Spleen (tissue), 11 donors: ENCODE measurements at regions not wholly inside any gene's neighbourhood (a gene's known extent, or its start where the extent isn't known, plus 50 kb on each side); places are given as distances from the start of the nearest gene placed in this dataset.

Experiments used
- DNase-seq: peaks from one replicate; pipeline ENCODE4 v3.0.0-alpha.2; 2020
- H3K27ac ChIP-seq, 8 donors: fragments of 200-600 bp; sonication (generic) in 7 of 8; 1 replicate in 4 of 8; 2 replicates in 4 of 8; pipeline versions ENCODE4 v1.5.0 to v1.8.0; 2016 to 2021; ENCODE audit warnings: inconsistent platforms in 4 of 8, mild to moderate bottlenecking in 4 of 8, moderate library complexity in 1 of 8
- H3K27me3 ChIP-seq, 7 donors: fragments of 200-600 bp; sonication (generic) in 6 of 7; replicated peaks in 1 of 7; 1 replicate in 4 of 7; 2 replicates in 3 of 7; pipeline versions ENCODE4 v1.5.0 to v1.8.0; 2016 to 2021; ENCODE audit warnings: inconsistent platforms in 3 of 7, mild to moderate bottlenecking in 1 of 7
- H3K36me3 ChIP-seq, 6 donors: fragments of 200-600 bp; sonication (generic) in 5 of 6; 1 replicate in 4 of 6; 2 replicates in 2 of 6; pipeline versions ENCODE4 v1.5.0 to v1.8.0; 2016 to 2021; ENCODE audit warnings: inconsistent platforms in 2 of 6
- H3K4me1 ChIP-seq, 6 donors: fragments of 200-600 bp; sonication (generic) in 5 of 6; 1 replicate in 3 of 6; 2 replicates in 3 of 6; pipeline versions ENCODE4 v1.5.0 to v1.8.0; 2016 to 2021; ENCODE audit warnings: inconsistent platforms in 3 of 6
- H3K4me3 ChIP-seq, 8 donors: fragments of 200-600 bp; sonication (generic) in 7 of 8; 1 replicate in 4 of 8; 2 replicates in 4 of 8; pipeline versions ENCODE4 v1.5.0 to v1.8.0; 2016 to 2021; ENCODE audit warnings: inconsistent platforms in 4 of 8, mild to moderate bottlenecking in 4 of 8, moderate library complexity in 2 of 8
- H3K9me3 ChIP-seq, 8 donors: fragments of 200-600 bp; sonication (generic) in 7 of 8; 1 replicate in 4 of 8; 2 replicates in 4 of 8; pipeline versions ENCODE4 v1.5.0 to v1.8.0; 2016 to 2021; ENCODE audit warnings: inconsistent platforms in 4 of 8
- POLR2A ChIP-seq, 3 donors: fragments of 450-650 bp; IDR thresholded peaks; one replicate each; pipeline ENCODE4 v1.5.1; 2017; ENCODE audit warnings: antibody characterized with exemption in 3 of 3, mild to moderate bottlenecking in 1 of 3
- POLR2AphosphoS5 ChIP-seq, 3 donors: sonication (generic); formaldehyde crosslinking; IDR thresholded peaks; one replicate each; pipeline ENCODE4 v1.5.1; 2017; ENCODE audit warnings: antibody characterized with exemption in 3 of 3
- WGBS, 5 donors: extraction: QIAGEN DNeasy Blood & Tissue Kit in 3 of 5; methylation state at CpG; one replicate each; pipeline versions ENCODE4 v1.1.5 to v1.1.7; 2013 to 2018; 5-methylcytosine and 5-hydroxymethylcytosine counted together
- intact Hi-C: fragments of 100-400 bp; cut with DNase I; formaldehyde crosslinking; loops from one replicate; pipeline ENCODE4 v1.15.0; 2023; ENCODE audit warnings: low total_unique reads
- TF ChIP-seq, protein P1 (sequence below), 11 experiments: fragments of 200-600 bp in 7 of 11; fragments of 450-650 bp in 4 of 11; sonication (generic) in 4 of 11; IDR thresholded peaks in 8 of 11; conservative IDR thresholded peaks in 3 of 11; 1 replicate in 7 of 11; 2 replicates in 4 of 11; pipeline versions ENCODE4 v1.4.0 to v1.8.0; 2016 to 2021; ENCODE audit warnings: antibody characterized with exemption in 11 of 11, inconsistent platforms in 4 of 11, mild to moderate bottlenecking in 1 of 11
- donor health status: healthy with polysubstance abuse.
- donor health status: DM: no; HTN: no; CAD: no; lungs with moderate emphysema.
- donor health status: DM: no; HTN: no; CAD: no.
- donor health status: Bipolar disorder and iron deficiency.
- donor health status: healthy.
- donor health status: DM: no; HTN: no; CAD: no.
- donor health status: DM: yes; HTN: yes; CAD: no.

DNA sequence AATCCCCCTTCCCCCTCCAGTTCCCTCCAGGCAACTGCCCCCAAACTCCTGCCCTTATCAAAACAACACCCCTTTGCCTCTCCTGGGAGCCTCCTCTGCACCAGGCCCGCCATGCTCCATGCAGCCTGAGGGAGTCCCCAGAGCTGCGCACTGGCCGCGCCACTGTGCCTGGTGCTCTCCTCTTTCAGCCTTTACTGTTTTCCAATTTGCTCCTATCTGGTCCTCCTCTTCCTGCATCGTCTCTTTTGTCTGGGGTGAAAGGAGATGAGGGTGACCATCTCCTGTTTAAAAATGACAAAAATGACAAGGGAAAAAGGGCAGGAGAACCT, 165.8 kb upstream of the ADCY1 start:
- Histone ChIP-seq H3K36me3 (no peaks in the 10 kb centered on the region), H3K27ac (no peak overlapping the region), H3K4me3 (no peak overlapping the region), H3K9me3 (peaks cover 0 to 32% (median 8%) of the 10 kb centered on the region in 8 donors), H3K4me1 (no peaks in the 10 kb centered on the region), H3K27me3 (peaks cover 0 to 7% (median 0%) of the 10 kb centered on the region in 7 donors)
- 85 to 94% (median 86%) methylated on average over 5 of the region's 5 CpGs for WGBS, 5 donors
- intact Hi-C loops = no loop called here
- TF ChIP-seq, protein P1, sequence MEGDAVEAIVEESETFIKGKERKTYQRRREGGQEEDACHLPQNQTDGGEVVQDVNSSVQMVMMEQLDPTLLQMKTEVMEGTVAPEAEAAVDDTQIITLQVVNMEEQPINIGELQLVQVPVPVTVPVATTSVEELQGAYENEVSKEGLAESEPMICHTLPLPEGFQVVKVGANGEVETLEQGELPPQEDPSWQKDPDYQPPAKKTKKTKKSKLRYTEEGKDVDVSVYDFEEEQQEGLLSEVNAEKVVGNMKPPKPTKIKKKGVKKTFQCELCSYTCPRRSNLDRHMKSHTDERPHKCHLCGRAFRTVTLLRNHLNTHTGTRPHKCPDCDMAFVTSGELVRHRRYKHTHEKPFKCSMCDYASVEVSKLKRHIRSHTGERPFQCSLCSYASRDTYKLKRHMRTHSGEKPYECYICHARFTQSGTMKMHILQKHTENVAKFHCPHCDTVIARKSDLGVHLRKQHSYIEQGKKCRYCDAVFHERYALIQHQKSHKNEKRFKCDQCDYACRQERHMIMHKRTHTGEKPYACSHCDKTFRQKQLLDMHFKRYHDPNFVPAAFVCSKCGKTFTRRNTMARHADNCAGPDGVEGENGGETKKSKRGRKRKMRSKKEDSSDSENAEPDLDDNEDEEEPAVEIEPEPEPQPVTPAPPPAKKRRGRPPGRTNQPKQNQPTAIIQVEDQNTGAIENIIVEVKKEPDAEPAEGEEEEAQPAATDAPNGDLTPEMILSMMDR (IDR thresholded peaks at IDR 0.05 in 8 of 11, conservative IDR thresholded peaks at IDR 0.05 in 3 of 11) = no peak
- TF ChIP-seq POLR2AphosphoS5 (IDR thresholded peaks at IDR 0.05) (no peak), POLR2A (IDR thresholded peaks at IDR 0.05) (no peak)
- no peak for DNase-seq

DNA sequence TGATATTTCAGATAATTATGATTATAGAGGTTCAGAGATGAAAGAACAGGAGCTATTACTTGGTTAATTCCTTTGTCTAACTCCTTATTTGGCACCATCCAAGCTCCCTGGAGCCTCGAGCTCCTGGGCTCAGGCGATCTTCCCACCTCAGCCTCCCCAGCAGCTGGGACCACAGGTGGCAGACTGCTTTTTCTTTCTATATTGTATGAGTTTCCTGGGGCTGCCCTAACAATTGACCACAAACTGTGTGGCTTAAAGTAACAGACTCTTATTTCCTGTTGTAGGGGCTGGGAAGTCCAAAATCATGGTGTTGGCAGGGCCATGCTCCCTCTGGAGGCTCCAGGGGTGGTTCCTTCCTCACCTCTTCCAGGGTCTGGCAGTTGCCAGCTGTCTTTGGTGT, 163.3 kb upstream of the ADCY1 start:
- 64 to 78% (median 70%) methylated on average over 2 of the region's 2 CpGs for WGBS, 5 donors
- H3K27me3 ChIP-seq = peaks cover 0 to 14% (median 0%) of the 10 kb centered on the region in 7 donors
- H3K4me1 ChIP-seq = no peaks in the 10 kb centered on the region
- intact Hi-C loops = no loop called here
- peaks cover 0 to 25% (median 8%) of the 10 kb centered on the region in 8 donors for H3K9me3 ChIP-seq
- no peak overlapping the region for H3K27ac ChIP-seq
- H3K36me3 ChIP-seq = no peaks in the 10 kb centered on the region
- no peak overlapping the region for H3K4me3 ChIP-seq
- no peak for DNase-seq
- TF ChIP-seq, protein P1 (IDR thresholded peaks at IDR 0.05 in 8 of 11, conservative IDR thresholded peaks at IDR 0.05 in 3 of 11) = no peak
- TF ChIP-seq POLR2A (IDR thresholded peaks at IDR 0.05) (no peak), POLR2AphosphoS5 (IDR thresholded peaks at IDR 0.05) (no peak)

DNA sequence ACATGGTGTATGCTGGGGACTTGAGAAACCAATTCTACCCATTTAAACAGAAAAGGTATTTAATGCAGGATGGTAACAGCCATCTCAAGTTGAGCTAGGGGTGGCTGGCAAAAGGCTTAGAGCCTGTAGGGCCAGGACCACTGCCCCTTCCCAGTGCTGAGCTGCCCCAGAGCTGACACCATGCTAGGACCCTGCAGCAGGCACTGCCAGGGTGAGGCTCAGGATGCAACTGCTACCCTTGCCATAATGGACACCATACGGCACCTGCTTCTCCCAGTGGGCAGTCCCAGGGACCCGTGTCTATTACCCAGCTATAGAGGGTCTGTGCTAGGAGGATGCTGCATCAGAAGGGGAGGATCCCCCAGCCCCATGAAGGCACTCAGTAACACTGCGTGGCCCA, 160.7 kb upstream of the ADCY1 start:
- Histone ChIP-seq H3K9me3 (peaks cover 0 to 25% (median 8%) of the 10 kb centered on the region in 8 donors), H3K4me1 (no peaks in the 10 kb centered on the region), H3K36me3 (no peaks in the 10 kb centered on the region), H3K4me3 (no peak overlapping the region), H3K27ac (no peak overlapping the region), H3K27me3 (peaks cover 0 to 7% (median 0%) of the 10 kb centered on the region in 7 donors)
- intact Hi-C loops = no loop called here
- no peak for DNase-seq
- TF ChIP-seq POLR2AphosphoS5 (IDR thresholded peaks at IDR 0.05) (no peak), POLR2A (IDR thresholded peaks at IDR 0.05) (no peak)
- TF ChIP-seq, protein P1 (IDR thresholded peaks at IDR 0.05 in 8 of 11, conservative IDR thresholded peaks at IDR 0.05 in 3 of 11) = no peak
- WGBS, 5 donors = 60 to 86% (median 83%) methylated on average over 1 to 3 of the region's 3 CpGs

DNA sequence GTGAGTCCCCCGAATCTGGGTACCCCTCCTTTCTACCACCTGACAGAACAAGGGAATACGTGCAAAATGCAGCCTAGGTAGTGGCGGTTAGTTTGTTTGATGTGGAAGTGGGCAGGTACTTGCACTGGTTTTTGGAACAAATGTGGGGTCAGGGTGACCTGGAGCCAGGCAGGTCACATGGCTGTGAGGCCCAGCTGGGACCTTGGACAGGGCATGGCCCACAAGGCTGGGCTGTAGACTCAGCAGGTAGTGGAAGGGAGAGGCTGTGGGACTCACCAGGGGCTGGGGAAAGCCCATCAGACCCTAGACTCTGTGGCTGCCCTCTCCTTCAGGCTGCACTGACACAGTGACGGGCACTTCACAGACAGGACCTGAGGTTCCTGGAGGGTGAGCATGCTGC, 159.9 kb upstream of the ADCY1 start:
- Histone ChIP-seq H3K9me3 (peaks cover 0 to 25% (median 8%) of the 10 kb centered on the region in 8 donors), H3K36me3 (no peaks in the 10 kb centered on the region), H3K4me1 (no peaks in the 10 kb centered on the region), H3K4me3 (no peak overlapping the region), H3K27me3 (peaks cover 0 to 9% (median 0%) of the 10 kb centered on the region in 7 donors), H3K27ac (no peak overlapping the region)
- no peak for DNase-seq
- TF ChIP-seq, protein P1 (IDR thresholded peaks at IDR 0.05 in 8 of 11, conservative IDR thresholded peaks at IDR 0.05 in 3 of 11) = no peak
- TF ChIP-seq POLR2A (IDR thresholded peaks at IDR 0.05) = no peak
- no peak for TF ChIP-seq POLR2AphosphoS5 (IDR thresholded peaks at IDR 0.05)
- intact Hi-C loops = no loop called here
- WGBS, 5 donors = 82 to 94% (median 90%) methylated on average over 4 of the region's 4 CpGs
